A673 (cell line): ENCODE measurements at regions not wholly inside any gene's neighbourhood (a gene's known extent, or its start where the extent isn't known, plus 50 kb on each side); places are given as distances from the start of the nearest gene placed in this dataset.

Experiments
- BruUV-seq: library from RNA; stranded (reverse); fragments of 400-500 nt; replicated peaks from 2 replicates; lab custom pipeline; 2021; lab: Mats Ljungman, UMichigan
- CTCF ChIA-PET: fragments of 300-600 bp; sonication (Branson Sonifier 250); formaldehyde crosslinking; loops from one replicate; lab custom pipeline; 2022; ENCODE audit warnings: antibody characterized with exemption; lab: Charles Lee
- POLR2A ChIA-PET: fragments of 300-600 bp; sonication (Branson Sonifier 250); formaldehyde crosslinking; loops from one replicate; lab custom pipeline; 2022; ENCODE audit warnings: antibody characterized with exemption; ENCODE audit not compliant: low non-redundant PET; lab: Charles Lee
- DNase-seq: peaks from one replicate; pipeline ENCODE4 v3.0.0-alpha.2; 2015; ENCODE audit warnings: low spot score
- H3K27ac ChIP-seq: fragments of 200-600 bp; sonication (generic); 2 replicates; pipeline ENCODE4 v1.5.1; 2016; ENCODE audit warnings: mixed run types, low read depth, mild to moderate bottlenecking, mixed read lengths, antibody characterized with exemption, low read length; ENCODE audit not compliant: poor library complexity, severe bottlenecking
- H3K27me3 ChIP-seq: fragments of 200-600 bp; sonication (generic); replicated peaks from 2 replicates; pipeline ENCODE4 v1.6.1; 2017; ENCODE audit warnings: mixed run types, low read depth, mild to moderate bottlenecking, mixed read lengths, antibody characterized with exemption, low read length; ENCODE audit not compliant: insufficient read depth, poor library complexity
- H3K36me3 ChIP-seq: fragments of 200-600 bp; sonication (generic); 2 replicates; pipeline ENCODE4 v1.6.1; 2016; ENCODE audit warnings: mixed run types, mild to moderate bottlenecking, mixed read lengths, antibody characterized with exemption, low read length; ENCODE audit not compliant: insufficient read depth, poor library complexity, severe bottlenecking
- H3K4me1 ChIP-seq: fragments of 200-600 bp; sonication (generic); 2 replicates; pipeline ENCODE4 v1.6.1; 2017; ENCODE audit warnings: mixed run types, mild to moderate bottlenecking, mixed read lengths, antibody characterized with exemption, low read length; ENCODE audit not compliant: insufficient read depth, poor library complexity, severe bottlenecking
- H3K4me3 ChIP-seq: fragments of 200-600 bp; sonication (generic); 2 replicates; pipeline ENCODE4 v1.5.1; 2016; ENCODE audit warnings: low read depth, mixed run types, mild to moderate bottlenecking, mixed read lengths, low read length; ENCODE audit not compliant: poor library complexity, severe bottlenecking
- H3K9me3 ChIP-seq: fragments of 200-600 bp; sonication (generic); 2 replicates; pipeline ENCODE4 v1.6.1; 2016; ENCODE audit warnings: mixed run types, low read depth, mild to moderate bottlenecking, mixed read lengths, antibody characterized with exemption, low read length; ENCODE audit not compliant: poor library complexity, severe bottlenecking
- CTCF ChIP-seq: fragments of 300-800, 200-600 bp; sonication (generic); conservative IDR thresholded peaks from 2 replicates; pipeline ENCODE4 v1.5.1; 2017; ENCODE audit warnings: low read depth, mild to moderate bottlenecking, antibody characterized with exemption, low read length, moderate library complexity, mixed read lengths
- EZH2 ChIP-seq: fragments of 200-600 bp; sonication (generic); IDR thresholded peaks from 2 replicates; pipeline ENCODE4 v1.6.1; 2017; ENCODE audit warnings: borderline replicate concordance, low read depth, mild to moderate bottlenecking, mixed read lengths, antibody characterized with exemption, low read length; ENCODE audit not compliant: poor library complexity, severe bottlenecking
- intact Hi-C: fragments of 100-400 bp; cut with micrococcal nuclease; formaldehyde crosslinking; loops from one replicate; pipeline ENCODE4 v1.10.0; 2022; ENCODE audit not compliant: unreplicated experiment

- Histone ChIP-seq H3K36me3 (no peaks in the 10 kb centered on the region), H3K4me3 (no peak overlapping the region), H3K27me3 (no peaks in the 10 kb centered on the region), H3K27ac (no peak overlapping the region), H3K4me1 (no peaks in the 10 kb centered on the region), H3K9me3 (no peaks in the 10 kb centered on the region)
- intact Hi-C loops, result no loop called here
- TF ChIP-seq CTCF, result no peak
- no peak for TF ChIP-seq EZH2
- ChIA-PET POLR2A (interaction anchor here (0.8 kb wide), 1 partner anchor 123 kb away, joined by 8 read pairs; no protein-coding TSS in a partner anchor), CTCF (no interaction called here)
- DNase-seq, result no peak
- BruUV-seq, result no TSS peak
These were observed 190.2 kb upstream of the MYL2 start for GRCh38 chr12:111110556-111110955.

- Histone ChIP-seq H3K4me3 (no peak overlapping the region), H3K4me1 (no peaks in the 10 kb centered on the region), H3K27ac (no peak overlapping the region), H3K27me3 (no peaks in the 10 kb centered on the region), H3K36me3 (no peaks in the 10 kb centered on the region), H3K9me3 (no peaks in the 10 kb centered on the region)
- intact Hi-C loops, result no loop called here
- POLR2A ChIA-PET, result no interaction called here
- no TSS peak for BruUV-seq
- TF ChIP-seq CTCF (no peak), EZH2 (no peak)
- DNase-seq, result no peak
- CTCF ChIA-PET, result no interaction called here
These were observed 188.3 kb upstream of the MYL2 start for GRCh38 chr12:111108726-111109125.

GRCh38 chr12:111107392-111108178, 187.2 kb upstream of the MYL2 start:
- ChIA-PET POLR2A (no interaction called here), CTCF (no interaction called here)
- Histone ChIP-seq H3K27me3 (no peaks in the 10 kb centered on the region), H3K4me1 (no peaks in the 10 kb centered on the region), H3K27ac (no peak overlapping the region), H3K9me3 (no peaks in the 10 kb centered on the region), H3K36me3 (no peaks in the 10 kb centered on the region), H3K4me3 (no peak overlapping the region)
- TF ChIP-seq CTCF, result no peak
- TF ChIP-seq EZH2, result no peak
- no TSS peak for BruUV-seq
- no peak for DNase-seq
- intact Hi-C loops, result no loop called here
